Osteoblast (primary cell): ENCODE measurements at regions not wholly inside any gene's neighbourhood (a gene's known extent, or its start where the extent isn't known, plus 50 kb on each side); places are given as distances from the start of the nearest gene placed in this dataset.

Experiments
- DNase-seq: peaks from one replicate; pipeline ENCODE4 v3.0.0; 2011; ENCODE audit warnings: low spot score, mixed read lengths; ENCODE audit not compliant: insufficient read length; ENCODE audit errors: missing footprints
- H2AFZ ChIP-seq: 2 replicates; pipeline ENCODE4 v1.6.0; 2011; ENCODE audit warnings: mild to moderate bottlenecking, low read length
- H3K27ac ChIP-seq: 2 replicates; pipeline ENCODE4 v1.5.1; 2011; ENCODE audit warnings: mild to moderate bottlenecking, low read depth, low read length, moderate library complexity
- H3K27me3 ChIP-seq: 2 replicates; pipeline ENCODE4 v1.6.0; 2012; ENCODE audit warnings: mild to moderate bottlenecking, control low read depth, inconsistent platforms, low read length, moderate library complexity; ENCODE audit not compliant: insufficient read depth
- H3K36me3 ChIP-seq: 2 replicates; pipeline ENCODE4 v1.5.1; 2011; ENCODE audit warnings: mild to moderate bottlenecking, low read length, control low read depth, moderate library complexity; ENCODE audit not compliant: insufficient read depth
- H3K4me1 ChIP-seq: 2 replicates; pipeline ENCODE4 v1.5.1; 2011; ENCODE audit warnings: mild to moderate bottlenecking, low read length, control low read depth, moderate library complexity; ENCODE audit not compliant: insufficient read depth
- H3K4me2 ChIP-seq: 2 replicates; pipeline ENCODE4 v1.6.0; 2011; ENCODE audit warnings: mild to moderate bottlenecking, low read length; ENCODE audit not compliant: insufficient read depth
- H3K4me3 ChIP-seq: fragments of 200-600 bp; sonication (generic); 3 replicates; pipeline ENCODE4 v1.5.1; 2012; ENCODE audit warnings: mild to moderate bottlenecking, low read length, inconsistent platforms; ENCODE audit not compliant: insufficient read depth
- H3K79me2 ChIP-seq: 2 replicates; pipeline ENCODE4 v1.6.0; 2012; ENCODE audit warnings: mild to moderate bottlenecking, low read length, control low read depth, inconsistent platforms; ENCODE audit not compliant: insufficient read depth
- H3K9me3 ChIP-seq: 2 replicates; pipeline ENCODE4 v1.5.1; 2011; ENCODE audit warnings: low read depth, low read length, control low read depth
- H4K20me1 ChIP-seq: 2 replicates; pipeline ENCODE4 v1.6.0; 2012; ENCODE audit warnings: mild to moderate bottlenecking, low read length, control low read depth; ENCODE audit not compliant: insufficient read depth
- TF ChIP-seq, protein P1 (sequence below): IDR thresholded peaks from 2 replicates; pipeline ENCODE4 v1.5.1; 2011; ENCODE audit warnings: mild to moderate bottlenecking, low read depth, low read length, moderate library complexity; ENCODE audit errors: extremely low read depth

DNA sequence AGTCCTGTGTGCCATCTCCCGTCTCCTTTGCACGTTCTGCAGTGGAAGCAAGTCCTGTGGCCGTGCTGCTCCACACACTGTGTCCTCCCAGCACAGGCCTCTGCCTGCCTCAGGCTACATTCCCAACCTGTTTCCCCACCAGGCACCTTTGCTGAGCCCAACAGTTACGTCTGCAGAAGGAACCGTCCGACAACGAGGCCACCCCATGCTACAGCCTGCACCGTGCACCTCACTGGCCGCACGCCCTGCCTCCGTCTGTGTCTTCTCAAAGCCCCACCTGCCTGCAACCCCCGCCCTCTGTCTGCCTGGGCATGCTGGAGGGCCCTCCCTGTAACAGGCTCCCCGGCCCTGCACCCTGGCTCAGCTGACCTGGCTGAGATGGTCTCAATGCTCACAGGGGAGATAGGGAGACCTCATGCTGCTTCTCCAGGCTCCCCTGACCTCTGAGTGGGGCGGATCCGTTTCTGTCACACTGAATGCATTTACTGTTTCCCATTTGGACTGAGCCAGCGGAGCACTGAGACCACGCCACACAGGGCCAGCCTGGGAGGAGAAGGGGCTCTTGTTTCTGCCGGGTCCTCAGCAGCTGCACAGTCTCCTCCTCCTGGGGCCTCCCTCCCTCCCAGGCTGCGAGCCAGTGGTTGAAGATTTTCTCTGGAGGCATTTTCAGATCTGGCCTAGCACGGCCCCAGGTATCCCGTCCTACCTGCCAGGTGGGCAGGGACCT lies 109.1 kb upstream of the OTOS start:
- no peaks in the 10 kb centered on the region for H3K79me2 ChIP-seq
- no peaks in the 10 kb centered on the region for H3K9me3 ChIP-seq
- H3K4me2 ChIP-seq = no peak overlapping the region
- H3K27me3 ChIP-seq = peaks cover 8% of the 10 kb centered on the region
- TF ChIP-seq, protein P1, sequence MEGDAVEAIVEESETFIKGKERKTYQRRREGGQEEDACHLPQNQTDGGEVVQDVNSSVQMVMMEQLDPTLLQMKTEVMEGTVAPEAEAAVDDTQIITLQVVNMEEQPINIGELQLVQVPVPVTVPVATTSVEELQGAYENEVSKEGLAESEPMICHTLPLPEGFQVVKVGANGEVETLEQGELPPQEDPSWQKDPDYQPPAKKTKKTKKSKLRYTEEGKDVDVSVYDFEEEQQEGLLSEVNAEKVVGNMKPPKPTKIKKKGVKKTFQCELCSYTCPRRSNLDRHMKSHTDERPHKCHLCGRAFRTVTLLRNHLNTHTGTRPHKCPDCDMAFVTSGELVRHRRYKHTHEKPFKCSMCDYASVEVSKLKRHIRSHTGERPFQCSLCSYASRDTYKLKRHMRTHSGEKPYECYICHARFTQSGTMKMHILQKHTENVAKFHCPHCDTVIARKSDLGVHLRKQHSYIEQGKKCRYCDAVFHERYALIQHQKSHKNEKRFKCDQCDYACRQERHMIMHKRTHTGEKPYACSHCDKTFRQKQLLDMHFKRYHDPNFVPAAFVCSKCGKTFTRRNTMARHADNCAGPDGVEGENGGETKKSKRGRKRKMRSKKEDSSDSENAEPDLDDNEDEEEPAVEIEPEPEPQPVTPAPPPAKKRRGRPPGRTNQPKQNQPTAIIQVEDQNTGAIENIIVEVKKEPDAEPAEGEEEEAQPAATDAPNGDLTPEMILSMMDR = no peak
- H2AFZ ChIP-seq = no peak overlapping the region
- H3K27ac ChIP-seq = no peak overlapping the region
- no peaks in the 10 kb centered on the region for H4K20me1 ChIP-seq
- H3K4me1 ChIP-seq = peaks cover 14% of the 10 kb centered on the region
- no peak overlapping the region for H3K4me3 ChIP-seq
- peak; percentile 72 for DNase-seq
- H3K36me3 ChIP-seq = no peaks in the 10 kb centered on the region

DNA sequence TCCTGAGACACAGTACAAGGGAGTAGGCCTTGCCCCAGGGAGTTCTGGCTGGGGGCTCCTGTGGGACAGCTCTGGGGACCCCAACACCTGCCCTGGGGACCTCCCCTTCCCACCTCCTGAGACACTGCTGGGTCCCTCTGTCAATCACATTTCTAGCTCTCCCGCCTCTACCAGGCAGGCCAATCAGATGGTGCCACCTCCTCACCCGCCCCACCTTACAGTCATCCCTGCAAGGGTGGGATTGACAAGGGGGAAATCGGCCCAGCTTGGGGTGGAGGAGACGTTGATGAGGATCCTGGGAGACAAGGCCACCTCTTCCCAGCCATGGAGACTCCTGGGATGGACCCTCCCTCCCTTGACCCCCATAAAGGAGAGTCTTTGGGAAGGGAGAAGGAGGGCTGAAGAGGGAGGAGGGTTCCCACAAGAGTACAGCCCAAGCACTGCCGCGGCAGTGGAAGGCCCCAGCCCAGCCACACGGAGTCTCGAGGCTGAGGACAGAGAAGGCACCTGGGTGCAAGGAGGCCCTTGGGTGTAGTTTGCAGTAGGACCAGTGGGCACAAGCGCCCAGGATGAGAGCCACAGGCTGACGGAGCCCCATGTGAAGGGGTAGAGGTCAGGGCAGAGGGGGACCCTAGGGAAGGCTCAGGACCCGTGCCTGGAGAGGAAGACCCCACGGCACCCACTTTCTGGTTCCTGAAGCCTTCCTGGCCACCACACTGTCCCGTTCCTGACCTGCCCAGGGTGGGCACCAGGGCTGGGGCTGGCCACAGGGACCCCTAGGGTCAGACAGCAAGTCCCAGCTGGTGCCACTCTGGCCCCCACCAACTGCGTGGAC lies 109.9 kb upstream of the OTOS start:
- Histone ChIP-seq H3K9me3 (no peaks in the 10 kb centered on the region), H3K27ac (peak overlapping the region; percentile 84), H3K36me3 (no peaks in the 10 kb centered on the region), H3K4me1 (peaks cover 14% of the 10 kb centered on the region), H2AFZ (no peak overlapping the region), H3K4me3 (peak overlapping the region; percentile 62), H4K20me1 (no peaks in the 10 kb centered on the region), H3K4me2 (peak overlapping the region; percentile 79), H3K27me3 (peaks cover under 1% of the 10 kb centered on the region), H3K79me2 (no peaks in the 10 kb centered on the region)
- TF ChIP-seq, protein P1 = no peak
- no peak for DNase-seq

DNA sequence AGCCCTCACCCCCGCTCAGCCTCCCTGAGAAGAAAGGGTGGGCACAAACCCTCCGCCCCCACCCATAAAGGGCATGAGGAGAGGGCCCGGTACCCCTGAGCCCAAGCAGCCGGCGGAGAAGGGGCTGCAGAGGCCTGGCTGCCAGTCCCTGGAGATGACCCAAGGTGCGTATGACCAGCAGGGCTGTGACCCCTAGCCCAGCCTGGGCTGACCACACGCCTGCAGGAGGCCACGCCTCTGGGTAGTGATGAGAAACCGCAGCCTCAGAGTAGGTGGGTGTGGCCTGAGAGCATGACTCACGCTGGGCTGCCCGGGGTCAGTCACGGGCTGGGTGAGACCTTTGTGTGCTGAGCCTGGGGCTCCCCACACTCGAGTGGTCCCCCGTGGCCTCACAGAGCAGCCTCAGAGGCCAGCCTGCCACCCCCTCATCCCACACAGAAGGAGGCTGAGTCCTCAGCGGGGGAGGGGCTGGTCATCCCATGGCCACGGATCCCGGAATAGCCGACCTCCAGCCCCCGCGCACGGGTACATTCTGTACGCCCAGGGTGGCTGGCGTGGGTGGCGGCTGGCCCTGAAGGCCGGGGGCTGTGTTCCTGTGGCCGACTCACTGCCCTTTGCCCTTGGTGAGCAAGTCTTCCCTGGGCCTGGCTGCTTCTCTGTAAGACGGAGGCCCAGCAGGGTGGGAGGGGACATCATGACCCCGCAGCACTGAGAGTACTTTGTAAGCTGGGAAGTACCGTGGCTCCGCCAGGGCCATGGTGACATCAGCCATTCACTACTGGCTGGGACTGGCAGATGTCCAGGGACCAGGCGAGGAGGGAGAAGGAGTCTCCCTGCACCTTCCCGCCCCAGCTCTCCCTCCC lies 110.8 kb upstream of the OTOS start:
- Histone ChIP-seq H3K4me3 (peak overlapping the region; percentile 62), H3K27ac (peak overlapping the region; percentile 84), H3K4me1 (peaks cover 14% of the 10 kb centered on the region), H3K79me2 (no peaks in the 10 kb centered on the region), H3K9me3 (no peaks in the 10 kb centered on the region), H3K4me2 (peak overlapping the region; percentile 79), H3K27me3 (no peaks in the 10 kb centered on the region), H3K36me3 (no peaks in the 10 kb centered on the region), H2AFZ (peak overlapping the region; percentile 92), H4K20me1 (no peaks in the 10 kb centered on the region)
- peak; percentile 99 for DNase-seq
- TF ChIP-seq, protein P1 = no peak
